ENCODE measurements at regions not wholly inside any gene's neighbourhood (a gene's known extent, or its start where the extent isn't known, plus 50 kb on each side); places are given as distances from the start of the nearest gene placed in this dataset.
"Not testable (repeated sequence)": the region's sequence is repeated elsewhere in the genome, so short reads cannot be mapped to it uniquely, and the experiment has no call there.

- DNase-seq: no peak
These were observed 599.5 kb downstream of the SUCLG1 start for GRCh38 chr2:83859553-83859952.

GRCh38 chr2:83851066-83851465 is 608.0 kb downstream of the SUCLG1 start:
- DNase-seq: no peak

GRCh38 chr2:83850071-83850725 is 608.9 kb downstream of the SUCLG1 start:
- DNase-seq: no peak

GRCh38 chr2:83844490-83844889 is 614.6 kb downstream of the SUCLG1 start:
- no peak for DNase-seq

GRCh38 chr2:83842421-83842820 is 616.7 kb downstream of the SUCLG1 start:
- DNase-seq: no peak

- DNase-seq: no peak
These were observed 621.3 kb downstream of the SUCLG1 start for GRCh38 chr2:83837823-83838222.

- DNase-seq: no peak
These were observed 631.5 kb downstream of the SUCLG1 start for GRCh38 chr2:83827618-83828017.

- DNase-seq: no peak
These were observed 632.5 kb downstream of the SUCLG1 start for GRCh38 chr2:83826577-83826976.

GRCh38 chr2:83823229-83823628 is 635.9 kb downstream of the SUCLG1 start:
- DNase-seq: no peak

- no peak for DNase-seq
These were observed 641.6 kb downstream of the SUCLG1 start for GRCh38 chr2:83817511-83817910.

- DNase-seq: no peak
These were observed 650.2 kb downstream of the SUCLG1 start for GRCh38 chr2:83808878-83809277.

GRCh38 chr2:83802604-83803003 is 656.5 kb downstream of the SUCLG1 start:
- no peak for DNase-seq

- no peak for DNase-seq
These were observed 663.3 kb downstream of the SUCLG1 start for GRCh38 chr2:83795777-83796176.

GRCh38 chr2:83790467-83790866 is 668.6 kb downstream of the SUCLG1 start:
- not testable (repeated sequence) for DNase-seq

- DNase-seq: not testable (repeated sequence)
These were observed 669.4 kb downstream of the SUCLG1 start for GRCh38 chr2:83789674-83790073.

GRCh38 chr2:83788938-83789566 is 670.0 kb downstream of the SUCLG1 start:
- DNase-seq: not testable (repeated sequence)

- DNase-seq: no peak
These were observed 671.9 kb downstream of the SUCLG1 start for GRCh38 chr2:83787189-83787588.

- no peak for DNase-seq
These were observed 672.9 kb downstream of the SUCLG1 start for GRCh38 chr2:83786140-83786539.

GRCh38 chr2:83784947-83785346 is 674.1 kb downstream of the SUCLG1 start:
- DNase-seq: peak; percentile 30

- no peak for DNase-seq
These were observed 674.8 kb downstream of the SUCLG1 start for GRCh38 chr2:83784315-83784714.

GRCh38 chr2:83782122-83782521 is 677.0 kb downstream of the SUCLG1 start:
- no peak for DNase-seq

GRCh38 chr2:83764447-83765005 is 694.6 kb downstream of the SUCLG1 start:
- DNase-seq: no peak

- DNase-seq: no peak
These were observed 701.8 kb downstream of the SUCLG1 start for GRCh38 chr2:83757329-83757728.

- DNase-seq: no peak
These were observed 702.9 kb downstream of the SUCLG1 start for GRCh38 chr2:83756219-83756618.

GRCh38 chr2:83747141-83747540 is 711.9 kb downstream of the SUCLG1 start:
- no peak for DNase-seq

All from NCI-H2227 treated with DMSO at 0.1 percent for 48 hours (cell line).